ENCODE measurements at regions not wholly inside any gene's neighbourhood (a gene's known extent, or its start where the extent isn't known, plus 50 kb on each side); places are given as distances from the start of the nearest gene placed in this dataset.

DNA sequence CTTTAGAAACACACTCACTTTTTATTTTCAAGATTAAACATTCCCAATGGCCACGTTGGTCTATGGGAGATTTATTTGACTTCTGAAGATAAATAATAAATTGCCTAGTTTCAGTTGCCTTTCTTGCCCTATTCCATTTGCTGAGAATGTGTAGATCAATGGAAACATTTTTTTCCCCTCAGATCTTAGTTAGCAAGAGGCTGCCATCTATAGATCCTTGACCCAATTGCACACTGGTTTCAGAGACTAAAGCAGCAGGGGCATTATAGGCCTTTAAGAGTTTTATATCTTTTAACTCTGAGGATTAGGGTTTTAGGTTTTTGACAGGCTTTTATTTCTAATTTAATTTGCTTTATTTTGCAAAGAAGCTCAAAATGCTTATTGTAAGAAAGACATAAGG is 163.2 kb upstream of the GPR26 start:
- DNase-seq: no peak

DNA sequence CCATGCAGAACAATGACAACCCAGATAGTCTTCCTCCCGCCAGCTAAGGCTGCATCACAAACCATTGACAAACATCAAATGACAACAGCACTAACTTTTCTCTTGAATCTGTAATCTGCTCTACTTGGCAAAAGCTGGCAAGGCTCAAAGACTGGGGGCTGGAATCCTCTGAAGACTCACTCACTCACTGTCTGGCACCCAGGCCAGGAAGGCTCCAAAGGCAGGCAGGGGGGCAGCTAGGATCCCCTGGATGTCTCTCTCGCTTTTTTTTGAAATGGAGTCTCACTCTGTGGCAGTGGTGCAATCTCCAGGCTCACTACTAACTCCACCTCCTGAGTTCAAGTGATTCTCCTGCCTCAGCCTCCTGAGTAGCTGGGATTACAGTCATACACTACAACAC is 159.7 kb upstream of the GPR26 start:
- no peak for DNase-seq

DNA sequence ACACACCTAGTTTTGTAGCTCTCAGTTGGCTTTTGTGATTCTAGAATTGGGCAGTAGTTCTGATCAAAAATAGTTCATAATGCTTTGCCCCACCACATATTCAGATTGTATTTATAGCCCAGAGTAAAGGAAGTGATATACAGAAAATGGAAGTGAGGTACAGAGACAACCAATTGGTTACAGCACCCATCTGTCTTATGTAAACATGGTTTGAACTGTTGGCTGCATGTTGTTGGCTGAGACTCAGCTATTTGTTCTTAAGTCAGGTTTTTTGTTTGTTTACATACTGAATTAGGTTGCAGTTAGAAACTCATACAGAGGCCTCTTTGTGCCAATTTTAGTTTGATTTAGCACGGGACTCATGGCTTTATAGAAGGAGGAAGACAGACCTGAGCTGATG is 158.9 kb upstream of the GPR26 start:
- DNase-seq: no peak

DNA sequence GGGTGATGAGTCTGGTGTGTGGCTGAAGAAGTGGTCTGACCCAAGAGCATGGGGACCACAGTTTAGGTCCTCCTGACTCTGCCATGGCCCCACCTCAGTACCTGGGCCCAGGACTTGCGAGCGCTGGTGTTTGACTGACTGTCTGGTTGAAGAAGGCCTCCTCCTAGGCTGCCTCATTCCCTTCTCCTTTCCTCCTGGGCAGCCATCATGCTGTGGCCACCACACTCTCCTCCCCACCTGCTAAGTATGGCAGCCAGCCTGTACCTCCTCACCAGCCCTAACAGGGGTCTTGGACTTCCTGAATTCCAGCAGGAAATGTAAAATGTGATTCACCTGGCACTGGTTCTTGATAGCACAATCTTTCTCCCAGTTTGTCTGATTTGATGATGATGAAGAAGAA is 156.8 kb upstream of the GPR26 start:
- no peak for DNase-seq

DNA sequence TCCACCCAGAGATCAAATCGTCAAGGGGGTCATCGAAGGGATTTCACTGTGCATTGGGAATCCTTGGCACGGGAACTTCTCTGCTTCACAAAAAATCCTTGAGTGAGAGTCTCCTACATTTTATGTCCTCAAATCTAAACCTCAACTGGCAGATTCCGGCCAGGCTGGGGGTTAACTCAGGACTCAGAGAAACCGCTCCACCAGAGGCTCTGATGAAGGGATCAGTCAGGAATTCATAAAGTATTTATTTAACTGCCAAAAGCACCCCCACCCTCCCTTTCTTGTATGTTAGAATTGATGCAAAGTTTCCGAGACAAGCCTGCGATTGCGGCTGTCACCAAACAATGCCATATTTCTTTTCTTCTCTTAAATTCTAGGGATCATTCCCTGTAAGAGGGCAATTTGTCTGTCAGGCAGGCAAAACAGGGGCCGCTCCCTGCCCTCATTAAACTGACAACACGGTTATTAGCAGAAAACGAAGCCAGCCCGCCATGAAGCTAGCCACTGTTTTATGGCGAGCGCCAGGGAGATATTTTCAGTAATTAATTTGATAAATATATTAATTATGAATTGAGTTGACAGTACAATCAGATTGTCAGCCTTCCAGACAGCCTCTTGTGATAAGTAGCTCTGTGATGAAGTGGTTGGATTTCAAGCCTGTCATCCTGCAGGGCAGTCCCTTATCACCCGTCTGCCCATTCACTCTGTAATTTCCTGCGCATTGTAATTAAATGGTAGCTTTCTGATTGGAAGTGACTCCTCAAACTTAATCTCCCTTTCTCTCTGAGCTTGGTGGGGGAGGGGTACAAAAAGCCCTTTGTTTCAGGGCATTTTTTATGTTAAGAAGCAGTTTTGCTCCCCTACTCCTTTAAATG is 153.0 kb upstream of the GPR26 start:
- no peak for DNase-seq

DNA sequence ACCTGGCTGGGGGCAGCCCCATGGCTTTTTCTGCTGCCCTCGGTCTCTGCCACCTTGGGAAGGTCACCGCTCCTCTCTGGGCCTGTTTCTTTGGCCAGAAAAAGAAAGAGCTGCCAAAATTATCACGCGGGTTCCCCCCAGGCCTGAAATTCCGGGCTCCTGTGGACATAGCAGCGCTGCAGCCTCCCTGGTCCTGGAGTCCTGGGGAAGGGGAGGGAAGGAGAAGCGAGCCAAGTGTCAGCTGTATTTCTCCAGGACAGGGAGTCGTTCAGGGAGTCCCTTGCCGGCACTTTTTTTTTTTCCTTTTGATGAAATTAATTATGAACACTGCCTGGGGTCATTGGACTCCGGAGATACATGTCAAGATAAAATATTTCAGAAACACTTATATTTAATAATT is 152.3 kb upstream of the GPR26 start:
- no peak for DNase-seq

DNA sequence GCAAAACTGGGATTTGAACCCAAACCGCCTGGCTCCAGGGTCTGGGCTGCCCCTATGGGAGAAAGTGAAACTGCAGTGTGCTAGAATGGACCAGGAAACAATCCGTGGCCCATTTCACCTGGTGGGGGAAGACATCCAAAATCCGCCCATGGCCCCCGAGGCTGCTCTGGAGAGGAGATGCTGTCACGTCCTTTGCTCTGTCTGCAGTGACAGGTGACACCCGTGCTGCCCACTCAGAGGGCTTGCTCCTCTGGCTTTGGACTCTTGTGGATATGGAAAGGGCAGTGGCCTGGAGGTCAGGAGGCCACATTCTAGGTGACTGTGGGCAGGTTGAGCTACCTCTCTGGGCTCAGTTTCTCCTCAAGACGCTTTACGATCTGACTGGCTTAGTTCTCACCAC is 151.2 kb upstream of the GPR26 start:
- no peak for DNase-seq

DNA sequence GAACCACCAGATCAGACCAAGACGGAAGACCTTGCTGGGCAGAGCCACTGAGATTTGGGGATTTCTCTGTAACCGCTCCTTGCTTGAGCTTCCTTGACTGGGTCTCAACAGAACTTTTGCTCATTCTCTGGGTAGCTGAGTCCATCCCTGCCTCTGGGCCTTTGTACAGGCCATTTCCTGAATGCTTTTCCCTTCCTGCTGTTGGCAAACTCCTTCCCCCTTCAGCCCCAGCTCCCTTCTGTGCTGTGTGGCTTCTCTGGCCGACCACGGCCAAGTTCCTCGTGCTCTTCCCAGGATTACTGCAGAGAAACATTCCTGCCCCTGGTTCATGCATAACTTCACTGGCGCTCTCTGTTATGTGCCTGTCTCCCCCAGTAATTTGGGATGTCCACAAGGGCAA is 150.5 kb upstream of the GPR26 start:
- no peak for DNase-seq

DNA sequence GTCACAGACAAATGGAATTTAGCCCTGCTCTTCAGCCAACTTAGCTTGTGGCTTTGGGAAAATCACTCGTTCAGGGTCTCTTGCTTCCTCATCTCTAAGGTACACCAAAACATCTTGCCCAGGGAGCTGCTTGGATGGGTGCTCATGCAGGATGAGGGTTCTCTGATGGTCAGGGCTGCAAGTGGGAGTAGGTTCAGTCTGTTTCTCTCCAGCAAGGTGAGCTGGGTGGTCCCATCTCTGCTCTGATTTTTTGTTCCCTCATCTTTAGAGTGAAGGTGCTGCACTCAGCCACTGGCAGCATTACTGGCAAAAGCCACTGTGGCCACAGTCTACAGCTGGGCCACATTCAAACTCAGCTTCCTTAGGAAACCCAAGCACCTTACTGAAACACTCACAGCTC is 149.9 kb upstream of the GPR26 start:
- no peak for DNase-seq

DNA sequence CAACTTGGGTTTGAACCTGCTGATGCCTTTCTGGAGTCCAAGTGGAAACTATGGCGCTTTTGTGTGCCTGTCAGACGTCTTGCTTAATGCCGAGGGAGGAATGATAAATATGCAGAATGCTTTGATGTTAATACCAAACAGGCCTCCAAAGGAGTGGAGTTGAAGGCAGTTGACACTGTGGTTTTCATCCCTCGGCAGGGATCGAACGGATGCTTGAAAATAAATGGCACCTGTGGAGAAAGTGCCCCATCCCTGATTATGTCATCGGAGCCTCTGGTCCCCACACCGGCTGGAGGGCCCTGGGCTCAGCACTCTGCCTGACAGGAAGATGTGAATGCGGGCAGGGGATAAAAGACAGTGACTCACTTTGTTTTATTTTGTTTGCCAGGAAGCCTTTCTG is 148.7 kb upstream of the GPR26 start:
- DNase-seq: no peak

DNA sequence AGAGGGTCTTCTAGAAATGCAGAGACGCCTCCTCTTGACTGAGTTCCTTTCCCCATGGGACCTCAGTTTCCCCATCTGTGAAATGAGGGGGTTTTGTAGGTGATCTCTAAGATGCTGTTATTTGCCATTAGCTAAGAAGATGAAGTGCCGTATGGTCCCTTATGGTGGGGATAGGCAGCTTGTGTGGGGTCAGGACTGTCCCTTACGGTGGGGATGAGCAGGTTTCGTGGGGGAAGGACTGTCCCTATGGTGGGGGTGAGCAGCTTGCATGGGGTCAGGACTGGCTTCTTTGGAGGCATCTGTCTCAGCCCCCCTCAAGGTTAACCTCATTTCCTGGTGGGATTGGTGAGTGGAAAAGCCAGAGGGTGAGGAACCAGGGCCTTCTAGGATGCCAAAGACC is 148.3 kb upstream of the GPR26 start:
- DNase-seq: no peak

DNA sequence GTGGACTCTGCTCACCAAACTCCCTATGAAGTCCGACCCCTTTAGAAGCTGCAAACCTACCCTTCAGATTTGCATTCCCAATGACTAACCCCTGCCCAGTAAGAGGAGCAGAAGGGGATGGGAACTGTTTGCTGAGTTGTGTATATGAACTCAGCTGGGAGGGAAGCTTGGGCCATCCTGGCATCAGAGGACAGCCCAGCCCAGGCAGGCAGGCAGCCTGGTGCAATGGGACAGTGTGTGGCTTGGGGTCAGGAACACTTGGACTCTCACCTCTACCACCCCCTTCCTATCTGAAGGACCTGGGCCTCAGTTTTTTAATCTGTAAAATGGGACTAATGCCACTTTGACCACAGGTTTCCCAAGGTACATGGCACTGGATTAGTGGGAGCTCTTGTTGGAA is 147.4 kb upstream of the GPR26 start:
- DNase-seq: no peak

DNA sequence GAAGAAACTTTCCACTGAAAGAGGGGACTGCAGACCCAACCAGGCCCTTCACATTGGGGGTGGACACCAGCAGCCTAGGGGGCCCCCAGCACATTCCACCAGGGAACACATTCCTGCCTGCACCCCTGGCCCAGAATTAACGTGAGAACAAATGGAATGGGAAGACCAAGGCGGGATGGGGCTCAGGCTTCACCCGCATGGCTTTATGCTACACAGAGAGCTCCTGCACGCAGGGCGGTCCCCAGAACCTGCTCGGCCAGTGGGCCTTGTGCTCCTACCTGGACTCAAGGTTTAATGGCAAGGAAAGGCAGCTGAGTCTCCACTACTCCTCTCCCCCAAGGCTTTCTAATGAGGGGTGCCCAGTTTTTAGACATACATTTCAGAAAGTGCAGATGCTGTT is 146.3 kb upstream of the GPR26 start:
- no peak for DNase-seq

DNA sequence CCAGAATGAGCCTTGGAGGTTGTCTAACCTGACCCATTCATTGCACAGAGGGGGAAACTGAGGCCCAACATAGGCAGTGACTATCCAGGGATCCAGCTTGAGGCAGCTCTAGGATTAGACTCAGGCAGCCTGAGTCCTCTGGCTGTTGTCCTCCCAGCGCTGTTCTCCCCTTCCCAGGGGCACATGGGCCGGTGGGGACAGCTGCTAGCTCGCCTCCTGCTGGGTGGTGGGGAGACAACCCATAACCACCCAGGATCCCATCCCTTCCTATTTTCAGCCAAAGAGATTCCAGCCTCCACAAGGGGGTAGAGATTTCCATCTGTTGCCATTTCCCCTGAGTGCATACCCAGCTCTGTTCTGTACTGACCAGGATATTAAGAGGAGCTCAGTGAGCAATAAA is 145.1 kb upstream of the GPR26 start:
- DNase-seq: no peak

DNA sequence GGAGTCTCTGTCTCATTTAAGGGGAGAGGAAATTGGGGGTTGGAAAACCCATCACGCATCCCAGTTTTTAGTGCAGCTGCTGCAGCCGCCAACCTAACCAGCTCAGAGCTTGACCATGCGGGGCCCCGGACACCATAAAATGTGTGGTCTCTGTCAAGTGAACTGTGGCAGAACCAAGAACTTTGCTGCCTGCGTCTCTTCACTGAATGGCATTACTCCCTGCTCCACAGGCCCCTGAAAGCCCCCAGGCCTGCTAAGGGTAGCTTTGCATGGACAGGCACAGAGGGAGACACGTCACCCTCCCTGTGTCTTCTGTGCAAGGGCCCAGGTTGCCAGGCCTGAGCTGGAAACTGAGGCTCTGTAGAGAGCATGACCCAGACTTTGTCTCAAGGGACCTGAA is 144.6 kb upstream of the GPR26 start:
- DNase-seq: no peak

DNA sequence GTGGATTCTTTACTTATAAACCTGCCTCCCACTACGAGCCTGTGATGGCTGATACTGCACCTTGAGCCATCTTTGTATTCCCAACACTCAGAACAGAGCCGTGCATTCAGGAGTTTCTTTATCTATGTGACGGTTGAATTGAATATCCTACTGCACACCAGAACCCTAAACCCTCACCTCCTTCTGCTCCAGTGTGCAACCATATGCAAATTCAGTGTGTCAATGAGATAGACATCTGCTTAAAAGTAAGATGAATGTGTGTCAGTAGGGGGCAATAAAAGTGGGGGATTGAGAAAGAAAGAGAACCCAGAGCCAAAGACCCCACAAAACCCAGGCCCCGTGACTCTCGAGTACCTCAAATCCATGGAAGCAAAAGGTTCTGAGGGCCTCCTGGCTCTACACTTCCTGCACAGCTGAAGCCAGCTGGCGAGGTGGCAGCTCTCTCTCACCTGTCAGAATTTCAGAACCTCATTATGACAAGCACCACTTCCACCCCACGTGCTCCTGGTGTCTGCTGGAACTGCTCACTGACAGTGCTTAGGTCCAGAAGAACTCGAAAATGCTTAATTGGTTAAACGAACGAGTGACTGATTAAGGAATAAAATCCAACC is 143.3 kb upstream of the GPR26 start:
- no peak for DNase-seq

DNA sequence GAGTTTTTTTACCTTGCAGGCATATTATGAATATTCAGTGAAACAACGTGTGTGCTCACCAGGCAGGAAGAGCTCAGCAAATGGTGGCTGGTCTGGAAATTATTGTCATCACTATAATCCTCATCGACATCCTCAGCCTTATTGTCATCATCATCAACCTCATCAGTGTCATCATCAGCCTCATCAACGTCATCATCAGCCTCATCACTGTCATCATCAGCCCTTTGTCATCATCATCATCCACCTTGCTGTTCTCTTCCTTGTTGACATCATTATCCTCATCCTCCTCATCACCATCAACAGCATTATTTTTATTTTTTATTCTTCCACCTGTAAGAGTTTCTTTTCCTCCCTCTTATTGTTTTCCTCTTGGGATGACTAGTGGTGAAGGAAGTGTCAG is 142.3 kb upstream of the GPR26 start:
- DNase-seq: no peak

DNA sequence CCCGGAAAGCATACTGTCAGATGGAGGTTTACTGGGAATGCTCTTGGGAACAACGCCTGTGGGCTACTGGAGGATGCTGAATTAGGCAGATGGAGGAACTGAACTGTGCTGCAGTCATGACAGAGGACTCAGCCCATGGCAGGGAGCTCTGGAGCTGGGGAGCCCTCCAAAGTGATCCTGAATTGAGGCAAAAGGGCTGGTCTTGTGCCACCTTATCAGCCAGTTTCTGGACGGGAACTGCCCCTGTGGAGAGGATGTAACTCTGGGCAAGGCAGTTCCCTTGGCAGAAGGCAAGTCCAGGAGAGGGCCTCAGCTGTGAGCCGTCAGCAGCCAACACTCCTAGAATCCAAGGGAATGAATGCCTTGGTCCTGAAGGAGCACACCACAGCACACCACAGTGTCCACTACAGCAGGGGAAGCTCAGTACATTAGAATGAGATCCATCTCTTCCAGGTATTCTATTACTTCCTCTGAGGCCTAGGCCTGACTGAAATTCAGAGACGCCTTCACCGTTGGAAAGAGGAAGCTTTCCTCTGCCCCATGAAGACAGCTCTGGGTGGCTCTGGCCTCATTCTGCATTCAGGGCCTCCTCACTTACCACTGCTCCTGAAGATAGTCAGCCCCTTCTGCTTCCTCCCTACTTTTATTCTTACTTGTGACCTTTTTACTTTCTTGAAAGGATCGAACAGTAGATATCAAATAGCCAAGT is 139.6 kb upstream of the GPR26 start:
- DNase-seq: no peak

DNA sequence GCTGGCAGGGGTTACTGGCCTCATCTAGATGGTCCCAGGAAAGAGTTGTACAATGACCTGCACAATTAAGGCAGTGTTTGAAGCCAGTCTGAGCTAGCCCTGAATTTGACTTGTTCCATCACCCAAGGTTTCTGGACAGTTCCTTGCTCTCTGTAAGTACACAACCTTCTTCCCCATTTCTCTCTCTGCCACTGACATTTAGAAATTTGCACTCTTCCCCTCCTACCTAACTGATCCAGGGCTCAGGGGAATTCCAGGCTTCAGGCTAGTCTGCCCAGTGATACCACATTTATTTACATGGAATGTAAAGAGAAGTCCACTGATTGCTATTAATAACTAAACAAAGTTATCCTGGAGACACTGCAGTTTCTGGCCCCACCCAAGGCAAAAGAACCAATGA is 139.0 kb upstream of the GPR26 start:
- no peak for DNase-seq

DNA sequence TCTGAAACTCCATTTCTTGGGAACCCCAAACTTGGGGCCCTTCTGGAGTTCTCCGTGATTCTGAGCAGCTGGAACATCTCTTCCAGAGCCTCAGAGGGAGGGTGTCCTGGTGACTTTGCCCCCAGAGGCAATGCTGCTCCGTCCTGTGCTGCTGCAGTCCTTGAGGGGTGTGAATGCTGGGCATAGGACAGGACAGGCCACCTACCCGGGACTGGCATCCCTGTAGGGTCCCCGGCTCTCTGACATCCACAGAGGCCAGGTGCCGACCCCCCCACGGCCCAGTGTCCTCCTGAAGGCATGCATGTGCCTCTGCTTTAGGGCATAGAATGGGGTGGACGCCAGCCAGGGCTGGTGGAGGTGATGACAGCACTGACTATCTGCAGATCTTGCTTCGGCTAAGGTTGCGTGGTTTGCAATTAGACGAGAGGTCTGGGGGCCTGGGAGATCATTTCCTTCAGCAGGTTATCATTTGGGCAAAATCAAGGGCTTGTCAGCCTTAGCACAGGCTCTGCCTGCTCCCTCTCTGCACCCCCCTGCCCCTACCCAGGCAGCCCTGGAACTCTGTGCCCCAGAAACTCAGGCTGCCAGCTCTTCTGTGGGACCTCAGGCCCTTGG is 136.9 kb upstream of the GPR26 start:
- DNase-seq: no peak

DNA sequence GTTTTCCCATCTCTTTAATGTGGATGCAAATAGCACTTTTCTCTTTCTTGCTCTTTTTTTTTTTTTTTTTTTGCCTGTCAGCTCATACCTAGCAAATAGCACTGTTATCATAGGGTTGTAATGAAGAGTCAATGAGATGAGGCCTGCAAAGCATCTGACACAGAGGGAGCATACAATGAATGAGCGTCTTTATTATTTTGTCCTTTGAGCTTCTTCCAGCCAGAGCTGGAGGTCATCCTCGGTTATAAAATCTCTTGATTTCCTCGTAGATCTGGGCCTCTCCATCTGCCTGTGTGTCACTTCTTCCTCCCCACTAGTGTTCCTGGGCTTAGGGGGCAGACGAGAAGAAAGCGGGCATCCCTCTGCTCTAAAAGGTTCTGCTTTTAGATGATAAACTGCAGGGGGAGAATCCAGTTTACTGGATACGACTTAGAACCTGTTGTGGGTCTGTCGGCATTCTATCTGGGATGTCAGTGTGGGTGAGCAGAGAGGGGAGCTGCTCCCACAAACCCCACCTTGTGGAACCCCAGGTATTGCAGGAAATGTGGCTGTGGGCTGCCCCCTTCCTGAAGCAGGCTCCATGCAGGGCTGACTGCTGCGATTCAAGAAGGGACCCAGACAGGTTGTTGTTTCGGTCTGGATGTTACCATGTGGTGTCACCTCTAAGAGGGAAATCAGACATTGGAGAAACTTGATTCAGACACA is 135.8 kb upstream of the GPR26 start:
- DNase-seq: no peak

DNA sequence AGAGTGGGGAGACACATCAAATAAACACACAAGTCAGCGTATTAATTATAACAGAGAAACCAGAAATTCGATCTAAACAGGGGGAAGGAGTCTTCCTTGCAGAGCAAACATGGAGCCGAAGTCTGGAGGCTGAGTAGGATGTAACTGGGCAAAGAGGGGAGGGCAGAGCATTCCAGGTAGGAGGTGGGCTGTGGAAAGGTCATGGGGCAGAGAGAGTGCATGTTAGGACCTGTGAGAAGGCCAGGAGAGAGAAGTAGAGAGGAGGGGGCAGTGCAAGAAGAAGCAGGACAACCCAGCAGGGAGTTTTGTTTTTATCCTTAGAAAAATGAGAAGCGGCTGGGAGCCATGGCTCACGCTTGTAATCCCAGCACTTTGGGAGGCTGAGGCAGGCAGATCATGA is 130.8 kb upstream of the GPR26 start:
- DNase-seq: no peak

DNA sequence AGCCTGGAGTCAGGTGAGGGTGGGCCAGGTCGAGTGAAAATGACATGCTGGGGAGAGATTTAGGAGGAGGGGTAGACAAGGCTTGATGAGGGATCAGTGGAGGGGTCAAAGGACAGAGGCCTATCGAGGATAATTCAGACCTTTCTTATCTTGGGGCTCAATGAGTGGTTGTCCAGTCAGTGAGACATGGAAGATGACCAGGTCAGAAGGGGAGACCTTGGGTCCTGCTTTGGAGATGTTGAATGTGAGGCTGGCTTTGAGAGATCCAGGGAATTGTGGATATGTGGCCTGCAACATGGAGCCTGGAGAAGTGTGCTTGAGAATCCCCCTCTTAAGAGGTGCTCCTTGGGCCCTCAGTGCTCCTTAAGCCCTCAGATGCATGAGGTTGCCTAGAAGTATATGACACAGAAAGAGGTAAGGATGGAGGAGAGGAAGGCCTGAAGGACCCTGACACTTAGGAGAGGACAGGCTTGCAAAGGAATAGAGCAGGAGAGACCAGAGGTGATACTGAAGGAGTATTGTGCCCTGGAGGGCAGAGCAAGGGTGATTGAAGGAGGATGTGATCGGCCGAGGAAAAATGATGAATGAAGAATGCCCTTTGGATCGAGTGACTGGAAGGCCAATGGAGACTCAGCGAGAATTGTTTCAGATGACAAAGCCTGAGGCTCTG is 129.8 kb upstream of the GPR26 start:
- DNase-seq: no peak
